ENCODE measurements at regions not wholly inside any gene's neighbourhood (a gene's known extent, or its start where the extent isn't known, plus 50 kb on each side); places are given as distances from the start of the nearest gene placed in this dataset.
"Not testable (repeated sequence)": the region's sequence is repeated elsewhere in the genome, so short reads cannot be mapped to it uniquely, and the experiment has no call there.

DNA sequence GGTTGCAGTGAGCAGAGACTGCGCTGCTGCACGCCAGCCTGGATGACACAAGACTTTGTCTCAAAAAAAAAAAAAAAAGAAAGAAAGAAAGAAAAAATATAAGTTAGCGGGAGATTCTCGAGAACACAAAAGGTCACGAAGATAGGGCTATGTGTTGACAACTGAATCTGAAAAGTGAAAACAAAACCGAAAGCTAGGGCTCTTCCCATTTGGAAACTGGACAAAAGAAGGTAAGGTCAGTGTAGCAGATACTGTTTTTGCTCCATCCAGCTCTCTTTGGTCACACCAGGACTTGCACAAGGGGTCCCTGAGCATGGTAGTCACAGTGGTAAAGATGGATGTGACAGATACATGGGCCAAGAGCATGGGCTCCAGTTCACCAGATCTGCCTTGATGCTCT, 60.4 kb upstream of the MAP10 start:
- no peak overlapping the region for H3K4me3 ChIP-seq (ENCODE audit: low read depth, low read length)
- TF ChIP-seq, protein P1, sequence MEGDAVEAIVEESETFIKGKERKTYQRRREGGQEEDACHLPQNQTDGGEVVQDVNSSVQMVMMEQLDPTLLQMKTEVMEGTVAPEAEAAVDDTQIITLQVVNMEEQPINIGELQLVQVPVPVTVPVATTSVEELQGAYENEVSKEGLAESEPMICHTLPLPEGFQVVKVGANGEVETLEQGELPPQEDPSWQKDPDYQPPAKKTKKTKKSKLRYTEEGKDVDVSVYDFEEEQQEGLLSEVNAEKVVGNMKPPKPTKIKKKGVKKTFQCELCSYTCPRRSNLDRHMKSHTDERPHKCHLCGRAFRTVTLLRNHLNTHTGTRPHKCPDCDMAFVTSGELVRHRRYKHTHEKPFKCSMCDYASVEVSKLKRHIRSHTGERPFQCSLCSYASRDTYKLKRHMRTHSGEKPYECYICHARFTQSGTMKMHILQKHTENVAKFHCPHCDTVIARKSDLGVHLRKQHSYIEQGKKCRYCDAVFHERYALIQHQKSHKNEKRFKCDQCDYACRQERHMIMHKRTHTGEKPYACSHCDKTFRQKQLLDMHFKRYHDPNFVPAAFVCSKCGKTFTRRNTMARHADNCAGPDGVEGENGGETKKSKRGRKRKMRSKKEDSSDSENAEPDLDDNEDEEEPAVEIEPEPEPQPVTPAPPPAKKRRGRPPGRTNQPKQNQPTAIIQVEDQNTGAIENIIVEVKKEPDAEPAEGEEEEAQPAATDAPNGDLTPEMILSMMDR (IDR thresholded peaks at IDR 0.05; ENCODE audit: insufficient read depth, low read length, missing control alignments): no peak
- ChIA-PET CTCF (no interaction called here), POLR2A (no interaction called here)
- no peak for DNase-seq (ENCODE audit: low read depth, low spot score)

DNA sequence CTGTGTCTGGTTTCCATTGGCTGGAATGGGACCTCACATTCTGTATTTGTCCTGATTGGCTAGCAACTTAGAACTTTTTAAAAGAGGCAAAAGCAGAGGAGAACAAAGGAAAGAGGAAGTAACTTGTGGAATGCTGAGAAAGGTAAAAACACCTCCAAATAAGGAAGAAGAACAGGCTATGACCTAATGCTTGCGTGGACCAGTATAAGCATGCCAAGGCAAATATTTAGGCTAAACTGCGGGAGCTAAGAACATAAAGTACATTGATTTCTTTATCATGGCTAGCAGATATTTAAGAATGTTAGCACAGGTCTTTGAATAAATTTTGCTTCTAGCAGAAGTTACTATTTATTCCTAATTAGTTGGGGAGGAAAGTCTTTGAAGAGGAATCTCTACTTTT, 59.5 kb upstream of the MAP10 start:
- DNase-seq (ENCODE audit: low read depth, low spot score); H3K4me3 ChIP-seq (ENCODE audit: low read depth, low read length); POLR2A ChIA-PET; CTCF ChIA-PET: not testable (repeated sequence)

DNA sequence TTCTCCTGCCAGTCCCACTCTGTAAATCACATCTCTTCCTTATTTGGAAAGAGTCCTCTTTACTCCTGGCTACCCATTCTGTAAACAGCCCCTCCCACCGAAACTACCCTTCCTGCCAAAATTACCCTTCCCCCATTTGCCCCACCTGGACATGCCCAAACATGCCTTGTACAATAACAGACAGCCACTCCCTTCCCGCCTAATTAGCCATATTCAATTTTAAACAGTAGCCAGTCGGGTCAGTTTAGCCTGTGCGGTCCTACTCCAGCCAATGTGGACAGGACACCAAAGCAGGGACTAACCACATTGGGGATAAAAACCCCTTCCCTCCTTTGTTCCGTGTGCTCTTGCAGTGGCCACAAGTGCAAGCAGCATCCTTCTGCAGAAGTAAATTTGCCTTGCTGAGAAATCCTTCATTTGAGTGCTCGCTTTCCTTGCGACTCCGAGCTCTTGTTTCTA, 56.3 kb upstream of the MAP10 start:
- ChIA-PET CTCF (no interaction called here), POLR2A (no interaction called here)
- TF ChIP-seq, protein P1 (IDR thresholded peaks at IDR 0.05; ENCODE audit: insufficient read depth, low read length, missing control alignments): no peak
- DNase-seq (ENCODE audit: low read depth, low spot score): no peak
- H3K4me3 ChIP-seq (ENCODE audit: low read depth, low read length): no peak overlapping the region

DNA sequence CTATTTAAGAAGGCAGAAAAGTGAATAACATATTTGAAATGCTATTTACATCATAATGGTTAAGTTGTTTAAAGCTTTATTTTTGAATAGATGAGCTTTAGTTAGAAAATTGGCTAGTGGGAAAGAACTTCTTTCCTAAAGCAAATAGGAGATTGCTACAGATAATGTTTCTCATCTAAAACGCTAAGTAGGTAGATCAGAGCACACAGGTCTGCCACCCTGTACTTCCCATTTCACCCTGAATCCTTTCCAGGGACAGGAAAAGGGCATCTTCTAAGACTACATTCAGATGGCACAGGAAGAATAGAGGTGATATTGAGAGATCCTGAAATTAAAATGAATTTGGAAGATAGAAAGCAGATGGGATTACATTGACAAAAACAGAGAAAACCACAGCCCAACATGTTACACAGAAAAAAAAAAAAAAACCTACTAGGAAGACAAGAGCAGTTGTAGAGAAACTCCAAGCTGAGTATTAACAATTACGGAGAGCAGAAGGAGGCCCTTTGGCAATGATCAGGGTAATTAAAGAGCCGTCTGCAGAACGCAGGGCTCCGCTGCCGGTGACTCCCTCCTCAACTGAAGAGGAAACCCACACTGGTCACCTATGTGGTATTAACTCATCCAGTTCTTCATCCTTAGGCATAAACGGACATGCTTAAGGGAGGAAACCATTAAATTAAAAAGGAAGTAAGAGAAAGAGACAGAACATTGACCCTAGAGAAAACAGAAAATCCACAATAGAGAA, 53.6 kb upstream of the MAP10 start:
- ChIA-PET CTCF (no interaction called here), POLR2A (no interaction called here)
- TF ChIP-seq, protein P1 (IDR thresholded peaks at IDR 0.05; ENCODE audit: insufficient read depth, low read length, missing control alignments): no peak
- H3K4me3 ChIP-seq (ENCODE audit: low read depth, low read length): no peak overlapping the region
- DNase-seq (ENCODE audit: low read depth, low spot score): no peak

DNA sequence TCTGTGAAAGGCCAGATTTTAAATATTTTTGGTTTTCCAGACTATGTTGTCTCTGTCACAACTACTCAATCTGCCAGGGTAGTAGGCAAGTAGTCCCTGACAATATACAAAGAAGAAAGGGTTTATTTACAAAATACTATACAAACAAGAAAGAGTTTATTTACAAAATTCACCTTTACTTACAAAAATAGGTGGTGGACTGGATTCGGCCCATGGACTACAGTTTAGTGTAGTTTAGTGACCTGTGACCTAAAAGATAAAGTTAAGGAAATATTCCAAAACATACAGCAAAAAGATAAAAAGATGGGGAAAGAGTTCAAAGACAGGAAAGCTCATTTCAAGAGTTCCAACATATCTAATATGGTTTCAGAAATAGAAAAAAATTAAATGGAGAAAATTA, 52.9 kb upstream of the MAP10 start:
- H3K4me3 ChIP-seq (ENCODE audit: low read depth, low read length): no peak overlapping the region
- POLR2A ChIA-PET: no interaction called here
- CTCF ChIA-PET: no interaction called here
- TF ChIP-seq, protein P1 (IDR thresholded peaks at IDR 0.05; ENCODE audit: insufficient read depth, low read length, missing control alignments): no peak
- DNase-seq (ENCODE audit: low read depth, low spot score): no peak

DNA sequence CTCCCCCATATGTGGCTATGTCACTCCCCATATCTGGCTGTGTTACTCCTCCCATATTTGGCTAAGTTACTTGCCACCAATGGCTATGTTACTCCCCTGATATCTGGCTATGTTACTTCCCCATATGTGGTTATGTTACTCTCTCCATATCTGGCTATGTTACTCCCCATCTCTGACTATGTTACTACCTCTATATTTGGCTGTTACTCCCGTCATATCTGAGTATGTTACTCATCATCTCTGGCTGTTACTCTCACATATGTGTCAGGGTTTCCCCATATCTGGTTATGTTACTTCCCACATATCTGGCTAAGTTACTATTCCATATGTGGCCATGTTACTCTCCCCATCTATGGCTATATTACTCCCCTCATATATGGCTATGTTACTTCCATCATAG, 50.3 kb upstream of the MAP10 start:
- no peak overlapping the region for H3K4me3 ChIP-seq (ENCODE audit: low read depth, low read length)
- TF ChIP-seq, protein P1 (IDR thresholded peaks at IDR 0.05; ENCODE audit: insufficient read depth, low read length, missing control alignments): no peak
- CTCF ChIA-PET: no interaction called here
- no peak for DNase-seq (ENCODE audit: low read depth, low spot score)
- POLR2A ChIA-PET: no interaction called here
